Transverse colon (tissue), 3 donors: ENCODE measurements at regions not wholly inside any gene's neighbourhood (a gene's known extent, or its start where the extent isn't known, plus 50 kb on each side); places are given as distances from the start of the nearest gene placed in this dataset.

Experiments
- EP300 ChIP-seq: sonication (generic); formaldehyde crosslinking; IDR thresholded peaks from one replicate; pipeline ENCODE4 v1.6.1; 2017; ENCODE audit warnings: antibody characterized with exemption, low read depth
- TF ChIP-seq, protein P1 (sequence below), 5 experiments: fragments of 200-600 bp in 3 of 5; fragments of 450-650 bp in 2 of 5; sonication (generic) in 3 of 5; IDR thresholded peaks; 1 replicate in 2 of 5; 2 replicates in 3 of 5; pipeline ENCODE4 v1.5.1; 2016 to 2017; ENCODE audit warnings: antibody characterized with exemption in 5 of 5, inconsistent platforms in 3 of 5, mild to moderate bottlenecking in 2 of 5, moderate library complexity in 1 of 5

DNA sequence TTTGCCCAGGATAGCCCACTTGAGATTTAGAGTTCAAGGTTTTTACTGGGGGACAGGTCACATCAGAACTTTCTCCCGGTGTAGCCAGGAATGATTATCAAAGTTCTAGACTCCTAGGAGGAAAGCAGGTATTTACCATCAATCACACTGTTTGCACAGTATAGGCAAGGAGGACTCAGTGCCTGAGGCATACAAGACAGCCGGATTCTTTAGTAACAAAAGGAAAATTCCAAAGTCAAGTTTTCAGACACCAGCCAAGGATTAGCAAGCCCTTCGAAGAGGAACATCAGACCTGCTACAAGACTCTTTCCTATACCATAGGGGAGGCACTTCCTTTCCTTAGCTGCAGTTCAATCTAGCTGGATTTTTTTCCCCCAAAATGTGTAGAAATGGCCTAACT, 197.8 kb upstream of the USP25 start:
- TF ChIP-seq, protein P1, sequence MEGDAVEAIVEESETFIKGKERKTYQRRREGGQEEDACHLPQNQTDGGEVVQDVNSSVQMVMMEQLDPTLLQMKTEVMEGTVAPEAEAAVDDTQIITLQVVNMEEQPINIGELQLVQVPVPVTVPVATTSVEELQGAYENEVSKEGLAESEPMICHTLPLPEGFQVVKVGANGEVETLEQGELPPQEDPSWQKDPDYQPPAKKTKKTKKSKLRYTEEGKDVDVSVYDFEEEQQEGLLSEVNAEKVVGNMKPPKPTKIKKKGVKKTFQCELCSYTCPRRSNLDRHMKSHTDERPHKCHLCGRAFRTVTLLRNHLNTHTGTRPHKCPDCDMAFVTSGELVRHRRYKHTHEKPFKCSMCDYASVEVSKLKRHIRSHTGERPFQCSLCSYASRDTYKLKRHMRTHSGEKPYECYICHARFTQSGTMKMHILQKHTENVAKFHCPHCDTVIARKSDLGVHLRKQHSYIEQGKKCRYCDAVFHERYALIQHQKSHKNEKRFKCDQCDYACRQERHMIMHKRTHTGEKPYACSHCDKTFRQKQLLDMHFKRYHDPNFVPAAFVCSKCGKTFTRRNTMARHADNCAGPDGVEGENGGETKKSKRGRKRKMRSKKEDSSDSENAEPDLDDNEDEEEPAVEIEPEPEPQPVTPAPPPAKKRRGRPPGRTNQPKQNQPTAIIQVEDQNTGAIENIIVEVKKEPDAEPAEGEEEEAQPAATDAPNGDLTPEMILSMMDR (IDR thresholded peaks at IDR 0.05): no peak
- TF ChIP-seq EP300: no peak
